ENCODE measurements at regions not wholly inside any gene's neighbourhood (a gene's known extent, or its start where the extent isn't known, plus 50 kb on each side); places are given as distances from the start of the nearest gene placed in this dataset.

GRCh38 chr1:29532751-29533150, 296.4 kb downstream of the PTPRU start:
- no peaks in the 10 kb centered on the region for H3K36me3 ChIP-seq (ENCODE audit: control insufficient read depth in 1 of 2, insufficient read depth in 2 of 2, low read length in 2 of 2)
- H3K9me3 ChIP-seq (ENCODE audit: control insufficient read depth in 1 of 2, low read length in 2 of 2): peaks cover 0 to 12% of the 10 kb centered on the region in 2 donors
- no peaks in the 10 kb centered on the region for H3K4me1 ChIP-seq (ENCODE audit: control insufficient read depth in 1 of 2, insufficient read depth in 2 of 2, low read length in 2 of 2)
- no peak overlapping the region for H3K27ac ChIP-seq (ENCODE audit: low read length)
- H3K27me3 ChIP-seq (ENCODE audit: low read depth, low read length): no peaks in the 10 kb centered on the region
- H3K4me3 ChIP-seq (ENCODE audit: low read depth in 1 of 2, low read length in 2 of 2): no peak overlapping the region

- no peaks in the 10 kb centered on the region for H3K27me3 ChIP-seq (ENCODE audit: low read depth, low read length)
- no peaks in the 10 kb centered on the region for H3K36me3 ChIP-seq (ENCODE audit: control insufficient read depth in 1 of 2, insufficient read depth in 2 of 2, low read length in 2 of 2)
- H3K4me3 ChIP-seq (ENCODE audit: low read depth in 1 of 2, low read length in 2 of 2): no peak overlapping the region
- H3K9me3 ChIP-seq (ENCODE audit: control insufficient read depth in 1 of 2, low read length in 2 of 2): peaks cover 0 to 12% of the 10 kb centered on the region in 2 donors
- H3K4me1 ChIP-seq (ENCODE audit: control insufficient read depth in 1 of 2, insufficient read depth in 2 of 2, low read length in 2 of 2): no peaks in the 10 kb centered on the region
- no peak overlapping the region for H3K27ac ChIP-seq (ENCODE audit: low read length)
These were observed 296.0 kb downstream of the PTPRU start for GRCh38 chr1:29532285-29532684.

DNA sequence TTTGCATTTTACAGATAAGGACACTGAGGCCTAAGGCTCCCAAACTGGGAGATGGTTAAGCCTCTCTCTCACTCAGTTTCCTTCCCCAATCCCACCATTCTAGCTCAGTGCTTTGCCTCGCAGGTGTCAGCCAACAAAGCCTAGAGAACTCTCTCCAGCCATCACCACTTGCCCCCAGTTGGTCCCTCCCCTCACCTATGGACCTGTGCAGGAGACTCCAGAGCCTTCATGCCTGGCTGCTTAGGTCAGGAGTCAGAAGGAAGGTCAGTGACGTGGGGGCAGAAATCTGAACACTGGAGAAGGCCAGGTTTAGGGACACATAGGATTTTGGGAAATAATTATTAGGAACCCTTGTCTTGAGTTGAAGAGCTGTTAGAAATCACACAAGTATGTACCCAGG, 295.3 kb downstream of the PTPRU start:
- H3K4me3 ChIP-seq (ENCODE audit: low read depth in 1 of 2, low read length in 2 of 2): no peak overlapping the region
- H3K9me3 ChIP-seq (ENCODE audit: control insufficient read depth in 1 of 2, low read length in 2 of 2): peaks cover 0 to 12% of the 10 kb centered on the region in 2 donors
- no peaks in the 10 kb centered on the region for H3K27me3 ChIP-seq (ENCODE audit: low read depth, low read length)
- no peaks in the 10 kb centered on the region for H3K36me3 ChIP-seq (ENCODE audit: control insufficient read depth in 1 of 2, insufficient read depth in 2 of 2, low read length in 2 of 2)
- H3K4me1 ChIP-seq (ENCODE audit: control insufficient read depth in 1 of 2, insufficient read depth in 2 of 2, low read length in 2 of 2): no peaks in the 10 kb centered on the region
- no peak overlapping the region for H3K27ac ChIP-seq (ENCODE audit: low read length)

DNA sequence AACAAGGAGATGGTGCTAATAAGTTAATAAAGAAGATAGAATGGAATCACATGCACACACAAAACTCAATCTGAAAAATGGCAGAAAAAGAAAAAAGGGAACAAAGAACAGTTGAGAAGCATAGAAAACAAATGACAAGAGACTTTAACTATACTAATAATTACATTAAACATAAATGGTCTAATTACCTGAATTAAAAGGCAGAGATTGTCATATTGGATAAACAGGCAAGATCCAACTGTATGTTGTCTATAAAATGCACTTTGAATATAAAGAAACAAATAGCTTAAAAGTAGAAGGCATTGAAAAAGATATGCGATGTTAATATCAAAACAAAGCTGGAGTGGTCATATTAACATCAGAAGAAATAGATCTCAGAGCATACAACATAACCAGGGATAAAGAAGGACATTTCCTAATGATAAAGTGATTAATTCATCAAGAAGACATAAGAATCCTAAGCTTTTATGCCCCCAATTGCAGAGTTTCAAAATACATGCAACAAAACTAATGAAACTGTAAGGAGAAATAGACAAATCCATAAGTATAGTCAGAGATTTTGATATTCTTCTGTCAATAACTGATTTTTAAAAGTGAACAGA, 293.5 kb downstream of the PTPRU start:
- Histone ChIP-seq H3K27me3 (ENCODE audit: low read depth, low read length) (no peaks in the 10 kb centered on the region), H3K9me3 (ENCODE audit: control insufficient read depth in 1 of 2, low read length in 2 of 2) (peaks cover 0 to 12% of the 10 kb centered on the region in 2 donors), H3K36me3 (ENCODE audit: control insufficient read depth in 1 of 2, insufficient read depth in 2 of 2, low read length in 2 of 2) (no peaks in the 10 kb centered on the region), H3K27ac (ENCODE audit: low read length) (no peak overlapping the region), H3K4me3 (ENCODE audit: low read depth in 1 of 2, low read length in 2 of 2) (no peak overlapping the region), H3K4me1 (ENCODE audit: control insufficient read depth in 1 of 2, insufficient read depth in 2 of 2, low read length in 2 of 2) (no peaks in the 10 kb centered on the region)

DNA sequence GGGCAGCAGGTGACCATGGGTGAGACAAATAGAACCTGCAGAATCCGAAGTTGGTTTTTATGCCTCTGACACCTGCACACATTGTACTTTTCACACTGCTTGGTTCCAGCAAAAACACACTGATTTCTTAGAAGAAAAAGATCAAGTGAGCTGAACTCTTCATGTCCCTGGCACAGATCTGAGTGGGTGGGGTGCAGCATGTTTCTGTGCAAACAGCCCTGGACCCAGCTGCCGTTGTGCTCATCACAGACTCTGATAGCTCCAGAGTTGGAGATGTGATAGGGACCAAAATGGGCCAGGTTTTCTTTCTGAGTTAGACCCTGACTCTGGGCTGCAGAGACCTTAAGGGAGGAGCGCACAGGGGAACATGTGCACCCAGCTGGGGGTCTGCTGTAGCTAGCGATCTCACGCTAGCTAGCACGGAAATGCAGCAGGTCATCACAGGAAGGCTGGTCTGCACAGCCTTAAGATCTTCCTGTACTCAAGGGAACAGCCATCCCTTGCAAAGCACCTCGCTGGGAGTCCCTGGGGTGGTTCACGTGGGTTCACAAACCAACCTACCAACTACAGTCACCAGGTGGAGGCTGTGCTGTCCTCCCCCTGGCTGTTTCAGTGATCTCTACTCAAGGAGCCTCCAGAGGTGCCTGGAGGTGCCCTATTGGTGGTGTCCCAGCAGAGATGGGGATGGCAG, 291.1 kb downstream of the PTPRU start:
- no peaks in the 10 kb centered on the region for H3K27me3 ChIP-seq (ENCODE audit: low read depth, low read length)

GRCh38 chr1:29525941-29526340, 289.6 kb downstream of the PTPRU start:
- no peaks in the 10 kb centered on the region for H3K4me1 ChIP-seq (ENCODE audit: control insufficient read depth in 1 of 2, insufficient read depth in 2 of 2, low read length in 2 of 2)
- H3K27me3 ChIP-seq (ENCODE audit: low read depth, low read length): no peaks in the 10 kb centered on the region
- H3K36me3 ChIP-seq (ENCODE audit: control insufficient read depth in 1 of 2, insufficient read depth in 2 of 2, low read length in 2 of 2): no peaks in the 10 kb centered on the region

More for the DNA sequence above, 291.1 kb downstream of the PTPRU start:
- Histone ChIP-seq H3K4me1 (ENCODE audit: control insufficient read depth in 1 of 2, insufficient read depth in 2 of 2, low read length in 2 of 2) (no peaks in the 10 kb centered on the region), H3K27ac (ENCODE audit: low read length) (no peak overlapping the region), H3K36me3 (ENCODE audit: control insufficient read depth in 1 of 2, insufficient read depth in 2 of 2, low read length in 2 of 2) (no peaks in the 10 kb centered on the region), H3K9me3 (ENCODE audit: control insufficient read depth in 1 of 2, low read length in 2 of 2) (peaks cover 0 to 12% of the 10 kb centered on the region in 2 donors), H3K4me3 (ENCODE audit: low read depth in 1 of 2, low read length in 2 of 2) (no peak overlapping the region)

DNA sequence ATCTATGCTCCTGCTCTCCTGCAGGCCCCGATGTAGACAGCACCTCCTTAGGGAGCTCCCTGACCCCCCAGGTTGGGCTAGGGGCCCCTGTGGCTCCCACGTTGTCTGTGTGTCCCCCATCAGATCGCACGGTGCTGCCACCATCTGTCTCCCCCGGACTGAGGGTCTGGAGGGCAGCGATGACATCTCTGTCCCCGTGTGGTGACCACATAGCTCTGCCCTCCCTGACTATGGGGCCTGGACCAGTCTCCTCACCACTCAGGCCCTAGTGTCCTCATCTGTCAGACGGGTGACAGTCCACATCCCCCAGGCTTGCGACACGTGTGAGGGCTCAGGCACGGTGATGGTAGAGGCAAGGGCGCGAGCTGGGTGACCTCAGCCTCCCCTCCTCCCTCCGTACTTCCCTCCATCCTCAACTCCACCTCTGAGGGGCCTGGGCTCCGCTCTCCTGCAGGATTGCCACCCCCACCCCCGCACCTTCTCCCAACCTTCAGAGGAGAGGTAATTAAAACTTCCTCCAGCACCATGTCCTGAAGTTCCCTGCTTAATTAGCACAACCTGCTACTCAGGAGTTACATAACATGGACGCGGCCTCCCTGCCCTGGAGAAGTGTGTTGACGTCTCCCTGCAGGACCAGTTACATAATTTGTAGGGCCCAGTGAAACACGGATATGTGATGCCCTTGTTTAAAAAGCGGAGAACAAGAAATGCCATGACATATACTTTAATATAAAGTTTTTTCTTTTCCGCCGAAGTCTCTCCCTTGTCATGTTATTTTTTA, 288.2 kb downstream of the PTPRU start:
- no peak overlapping the region for H3K4me3 ChIP-seq (ENCODE audit: low read depth in 1 of 2, low read length in 2 of 2)
- H3K27me3 ChIP-seq (ENCODE audit: low read depth, low read length): no peaks in the 10 kb centered on the region
- no peaks in the 10 kb centered on the region for H3K4me1 ChIP-seq (ENCODE audit: control insufficient read depth in 1 of 2, insufficient read depth in 2 of 2, low read length in 2 of 2)

More at GRCh38 chr1:29525941-29526340, 289.6 kb downstream of the PTPRU start:
- Histone ChIP-seq H3K9me3 (ENCODE audit: control insufficient read depth in 1 of 2, low read length in 2 of 2) (peaks cover 0 to 12% of the 10 kb centered on the region in 2 donors), H3K27ac (ENCODE audit: low read length) (no peak overlapping the region), H3K4me3 (ENCODE audit: low read depth in 1 of 2, low read length in 2 of 2) (no peak overlapping the region)

GRCh38 chr1:29523576-29523975, 287.3 kb downstream of the PTPRU start:
- Histone ChIP-seq H3K9me3 (ENCODE audit: control insufficient read depth in 1 of 2, low read length in 2 of 2) (no peaks in the 10 kb centered on the region), H3K27me3 (ENCODE audit: low read depth, low read length) (no peaks in the 10 kb centered on the region), H3K36me3 (ENCODE audit: control insufficient read depth in 1 of 2, insufficient read depth in 2 of 2, low read length in 2 of 2) (no peaks in the 10 kb centered on the region), H3K4me3 (ENCODE audit: low read depth in 1 of 2, low read length in 2 of 2) (no peak overlapping the region), H3K27ac (ENCODE audit: low read length) (no peak overlapping the region), H3K4me1 (ENCODE audit: control insufficient read depth in 1 of 2, insufficient read depth in 2 of 2, low read length in 2 of 2) (no peaks in the 10 kb centered on the region)

More for the DNA sequence above, 288.2 kb downstream of the PTPRU start:
- peaks cover 0 to 6% of the 10 kb centered on the region in 2 donors for H3K9me3 ChIP-seq (ENCODE audit: control insufficient read depth in 1 of 2, low read length in 2 of 2)
- H3K27ac ChIP-seq (ENCODE audit: low read length): no peak overlapping the region
- no peaks in the 10 kb centered on the region for H3K36me3 ChIP-seq (ENCODE audit: control insufficient read depth in 1 of 2, insufficient read depth in 2 of 2, low read length in 2 of 2)

GRCh38 chr1:29523136-29523535, 286.8 kb downstream of the PTPRU start:
- H3K36me3 ChIP-seq (ENCODE audit: control insufficient read depth in 1 of 2, insufficient read depth in 2 of 2, low read length in 2 of 2): no peaks in the 10 kb centered on the region
- no peaks in the 10 kb centered on the region for H3K4me1 ChIP-seq (ENCODE audit: control insufficient read depth in 1 of 2, insufficient read depth in 2 of 2, low read length in 2 of 2)
- no peak overlapping the region for H3K27ac ChIP-seq (ENCODE audit: low read length)
- no peaks in the 10 kb centered on the region for H3K27me3 ChIP-seq (ENCODE audit: low read depth, low read length)
- H3K9me3 ChIP-seq (ENCODE audit: control insufficient read depth in 1 of 2, low read length in 2 of 2): no peaks in the 10 kb centered on the region
- H3K4me3 ChIP-seq (ENCODE audit: low read depth in 1 of 2, low read length in 2 of 2): no peak overlapping the region

GRCh38 chr1:29521811-29522580, 285.7 kb downstream of the PTPRU start:
- H3K36me3 ChIP-seq (ENCODE audit: control insufficient read depth in 1 of 2, insufficient read depth in 2 of 2, low read length in 2 of 2): no peaks in the 10 kb centered on the region
- no peaks in the 10 kb centered on the region for H3K27me3 ChIP-seq (ENCODE audit: low read depth, low read length)
- no peaks in the 10 kb centered on the region for H3K9me3 ChIP-seq (ENCODE audit: control insufficient read depth in 1 of 2, low read length in 2 of 2)

GRCh38 chr1:29521438-29521715, 285.1 kb downstream of the PTPRU start:
- no peaks in the 10 kb centered on the region for H3K9me3 ChIP-seq (ENCODE audit: control insufficient read depth in 1 of 2, low read length in 2 of 2)
- no peaks in the 10 kb centered on the region for H3K36me3 ChIP-seq (ENCODE audit: control insufficient read depth in 1 of 2, insufficient read depth in 2 of 2, low read length in 2 of 2)
- no peaks in the 10 kb centered on the region for H3K4me1 ChIP-seq (ENCODE audit: control insufficient read depth in 1 of 2, insufficient read depth in 2 of 2, low read length in 2 of 2)
- H3K4me3 ChIP-seq (ENCODE audit: low read depth in 1 of 2, low read length in 2 of 2): no peak overlapping the region
- no peaks in the 10 kb centered on the region for H3K27me3 ChIP-seq (ENCODE audit: low read depth, low read length)
- no peak overlapping the region for H3K27ac ChIP-seq (ENCODE audit: low read length)

More at GRCh38 chr1:29521811-29522580, 285.7 kb downstream of the PTPRU start:
- no peak overlapping the region for H3K4me3 ChIP-seq (ENCODE audit: low read depth in 1 of 2, low read length in 2 of 2)
- no peak overlapping the region for H3K27ac ChIP-seq (ENCODE audit: low read length)
- no peaks in the 10 kb centered on the region for H3K4me1 ChIP-seq (ENCODE audit: control insufficient read depth in 1 of 2, insufficient read depth in 2 of 2, low read length in 2 of 2)
